ENCODE measurements at regions not wholly inside any gene's neighbourhood (a gene's known extent, or its start where the extent isn't known, plus 50 kb on each side); places are given as distances from the start of the nearest gene placed in this dataset.
A peak's percentile ranks its signal among the peaks of the same experiment; 100 is the strongest.

GRCh38 chr13:21901811-21902708 is 231.2 kb downstream of the FGF9 start:
- no peak for TF ChIP-seq CTCF (IDR thresholded peaks at IDR 0.05; ENCODE audit: poor library complexity, severe bottlenecking)
- peaks cover 8% of the 10 kb centered on the region for H3K27me3 ChIP-seq (ENCODE audit: insufficient read depth, poor library complexity, severe bottlenecking)
- no peak for ATAC-seq (ENCODE audit: low read depth)
- DNase-seq (ENCODE audit: low spot score): no peak
- H3K4me1 ChIP-seq (ENCODE audit: insufficient read depth, poor library complexity, severe bottlenecking): no peaks in the 10 kb centered on the region
- no peaks in the 10 kb centered on the region for H3K36me3 ChIP-seq (ENCODE audit: low read depth)
- H3K4me3 ChIP-seq (ENCODE audit: severe bottlenecking): no peak overlapping the region
- no peak overlapping the region for H3K27ac ChIP-seq (ENCODE audit: poor library complexity, severe bottlenecking)
- H3K9me3 ChIP-seq (ENCODE audit: severe bottlenecking): no peaks in the 10 kb centered on the region

GRCh38 chr13:21902709-21903098 is 231.8 kb downstream of the FGF9 start:
- H3K27me3 ChIP-seq (ENCODE audit: insufficient read depth, poor library complexity, severe bottlenecking): peaks cover 8% of the 10 kb centered on the region
- no peaks in the 10 kb centered on the region for H3K4me1 ChIP-seq (ENCODE audit: insufficient read depth, poor library complexity, severe bottlenecking)
- DNase-seq (ENCODE audit: low spot score) (no peak), ATAC-seq (ENCODE audit: low read depth) (no peak)
- H3K36me3 ChIP-seq (ENCODE audit: low read depth): no peaks in the 10 kb centered on the region
- TF ChIP-seq CTCF (IDR thresholded peaks at IDR 0.05; ENCODE audit: poor library complexity, severe bottlenecking): no peak
- no peak overlapping the region for H3K27ac ChIP-seq (ENCODE audit: poor library complexity, severe bottlenecking)
- no peaks in the 10 kb centered on the region for H3K9me3 ChIP-seq (ENCODE audit: severe bottlenecking)
- H3K4me3 ChIP-seq (ENCODE audit: severe bottlenecking): no peak overlapping the region

- H3K27me3 ChIP-seq (ENCODE audit: insufficient read depth, poor library complexity, severe bottlenecking): peaks cover 8% of the 10 kb centered on the region
- no peaks in the 10 kb centered on the region for H3K36me3 ChIP-seq (ENCODE audit: low read depth)
- H3K4me1 ChIP-seq (ENCODE audit: insufficient read depth, poor library complexity, severe bottlenecking): no peaks in the 10 kb centered on the region
- H3K27ac ChIP-seq (ENCODE audit: poor library complexity, severe bottlenecking): no peak overlapping the region
- H3K9me3 ChIP-seq (ENCODE audit: severe bottlenecking): no peaks in the 10 kb centered on the region
- no peak overlapping the region for H3K4me3 ChIP-seq (ENCODE audit: severe bottlenecking)
- no peak for DNase-seq (ENCODE audit: low spot score)
- TF ChIP-seq CTCF (IDR thresholded peaks at IDR 0.05; ENCODE audit: poor library complexity, severe bottlenecking): no peak
- no peak for ATAC-seq (ENCODE audit: low read depth)
Measured at GRCh38 chr13:21905486-21905885, 234.6 kb downstream of the FGF9 start.

GRCh38 chr13:21909331-21909730 is 238.5 kb downstream of the FGF9 start:
- H3K27ac ChIP-seq (ENCODE audit: poor library complexity, severe bottlenecking): no peak overlapping the region
- no peaks in the 10 kb centered on the region for H3K9me3 ChIP-seq (ENCODE audit: severe bottlenecking)
- DNase-seq (ENCODE audit: low spot score): no peak
- TF ChIP-seq CTCF (IDR thresholded peaks at IDR 0.05; ENCODE audit: poor library complexity, severe bottlenecking): no peak
- peaks cover 2% of the 10 kb centered on the region for H3K27me3 ChIP-seq (ENCODE audit: insufficient read depth, poor library complexity, severe bottlenecking)
- peak; percentile 82 for ATAC-seq (ENCODE audit: low read depth)
- H3K4me1 ChIP-seq (ENCODE audit: insufficient read depth, poor library complexity, severe bottlenecking): no peaks in the 10 kb centered on the region
- H3K4me3 ChIP-seq (ENCODE audit: severe bottlenecking): no peak overlapping the region
- H3K36me3 ChIP-seq (ENCODE audit: low read depth): no peaks in the 10 kb centered on the region

GRCh38 chr13:21910546-21910945 is 239.7 kb downstream of the FGF9 start:
- ATAC-seq (ENCODE audit: low read depth) (no peak), DNase-seq (ENCODE audit: low spot score) (no peak)
- Histone ChIP-seq H3K4me1 (ENCODE audit: insufficient read depth, poor library complexity, severe bottlenecking) (no peaks in the 10 kb centered on the region), H3K9me3 (ENCODE audit: severe bottlenecking) (no peaks in the 10 kb centered on the region), H3K27me3 (ENCODE audit: insufficient read depth, poor library complexity, severe bottlenecking) (peaks cover 2% of the 10 kb centered on the region), H3K27ac (ENCODE audit: poor library complexity, severe bottlenecking) (no peak overlapping the region), H3K4me3 (ENCODE audit: severe bottlenecking) (no peak overlapping the region), H3K36me3 (ENCODE audit: low read depth) (no peaks in the 10 kb centered on the region)
- TF ChIP-seq CTCF (IDR thresholded peaks at IDR 0.05; ENCODE audit: poor library complexity, severe bottlenecking): no peak
